ENCODE measurements at regions not wholly inside any gene's neighbourhood (a gene's known extent, or its start where the extent isn't known, plus 50 kb on each side); places are given as distances from the start of the nearest gene placed in this dataset.

DNA sequence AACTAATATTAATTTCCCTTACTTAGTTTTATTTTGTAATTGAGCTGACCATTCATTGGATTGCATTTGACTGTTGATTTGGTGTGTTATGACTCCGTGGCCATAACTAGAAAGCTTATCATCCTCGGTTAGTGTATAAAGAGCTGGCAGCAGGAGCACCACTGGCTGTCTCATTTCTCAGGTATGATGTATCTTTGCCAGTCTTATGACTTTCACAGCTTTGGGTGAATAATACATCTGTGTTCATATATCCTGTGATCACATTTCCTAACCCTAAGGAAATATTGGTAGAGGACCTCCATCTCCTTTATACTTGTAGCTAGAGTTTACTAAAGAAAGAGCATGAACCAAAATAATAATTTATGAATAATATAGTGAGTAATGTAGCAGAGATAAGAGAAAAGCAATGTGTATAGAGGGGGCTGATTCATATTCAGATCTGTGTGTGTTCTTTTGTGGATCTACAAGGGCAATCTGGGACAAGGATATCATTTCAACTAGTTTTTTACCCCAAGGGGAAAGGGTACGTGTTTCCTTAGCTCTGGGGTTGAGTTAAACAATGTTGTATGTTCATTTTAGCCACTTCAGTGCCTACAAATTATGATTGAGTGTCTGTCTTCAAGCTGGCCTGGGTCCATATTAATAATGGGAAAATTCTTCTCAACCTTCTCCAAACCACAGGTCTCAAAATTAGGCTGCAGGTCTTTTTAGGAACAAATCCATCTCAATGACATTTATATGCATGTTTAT, 901.7 kb downstream of the NTRK3 start:
- H3K36me3 ChIP-seq (ENCODE audit: control insufficient read depth in 1 of 2, insufficient read depth in 2 of 2, low read length in 2 of 2) = no peaks in the 10 kb centered on the region
- no peak overlapping the region for H3K4me3 ChIP-seq (replicated peaks in 1 of 2; ENCODE audit: low read depth in 1 of 2, low read length in 2 of 2)
- BruUV-seq (replicated peaks) = no TSS peak
- ChIA-PET POLR2A (no interaction called here), RAD21 (ENCODE audit: low non-redundant PET in 1 of 2, low total read pairs in 2 of 2, uncharacterized antibody in 2 of 2, unreplicated experiment in 2 of 2) (no interaction called here), CTCF (no interaction called here)
- H3K27me3 ChIP-seq (ENCODE audit: insufficient read depth, low read length) = no peaks in the 10 kb centered on the region
- no peak overlapping the region for H3K27ac ChIP-seq (ENCODE audit: low read depth, low read length)
- H3K4me1 ChIP-seq (ENCODE audit: control insufficient read depth in 1 of 2, insufficient read depth in 2 of 2, low read length in 2 of 2) = no peaks in the 10 kb centered on the region
- no peak overlapping the region for H3K9ac ChIP-seq (ENCODE audit: low read length)
- ATAC-seq (no peak), DNase-seq (ENCODE audit: low read depth, low spot score) (no peak)
- H4K20me1 ChIP-seq (ENCODE audit: insufficient read depth) = no peaks in the 10 kb centered on the region
- H3K9me3 ChIP-seq (ENCODE audit: control insufficient read depth in 1 of 2, insufficient read depth in 1 of 2, low read depth in 1 of 2, low read length in 2 of 2) = peaks cover 10 to 13% of the 10 kb centered on the region in 2 experiments; a peak in 2 of 4 replicates
- intact Hi-C loops (cut with micrococcal nuclease) = no loop called here
- no peaks in the 10 kb centered on the region for H3K9me2 ChIP-seq (ENCODE audit: insufficient read depth)
- no peak overlapping the region for H2AFZ ChIP-seq (ENCODE audit: low read depth, low read length, poor library complexity, severe bottlenecking)
- H3K79me2 ChIP-seq (ENCODE audit: insufficient read depth, low read length) = no peaks in the 10 kb centered on the region
- H3K4me2 ChIP-seq (ENCODE audit: low read length) = no peak overlapping the region
- TF ChIP-seq ZFX (IDR thresholded peaks at IDR 0.05) (no peak), EZH2 (IDR thresholded peaks at IDR 0.05) (no peak), TCF7L2 (IDR thresholded peaks at IDR 0.05; ENCODE audit: borderline replicate concordance, extremely low read depth, insufficient read depth, insufficient read length) (no peak)

DNA sequence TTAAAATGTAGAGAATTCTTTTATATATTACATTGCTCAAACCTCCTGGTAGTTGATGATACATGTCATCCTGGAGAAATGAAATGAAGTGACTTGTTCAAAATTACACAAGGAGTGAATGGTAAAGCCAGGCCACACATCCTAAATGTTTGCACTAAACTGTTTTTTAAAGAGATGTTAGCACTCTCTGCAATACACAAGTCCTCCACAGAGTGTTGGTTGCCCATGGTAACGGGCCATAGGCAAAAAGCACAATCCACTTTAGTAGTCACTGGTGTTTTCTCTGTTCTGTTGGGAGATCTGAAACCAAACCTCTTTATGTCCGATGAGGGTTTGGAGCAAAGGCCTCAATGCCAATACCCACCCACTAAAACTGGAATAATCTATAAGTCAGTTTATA, 907.4 kb downstream of the NTRK3 start:
- ChIA-PET POLR2A (no interaction called here), CTCF (no interaction called here), RAD21 (ENCODE audit: low non-redundant PET in 1 of 2, low total read pairs in 2 of 2, uncharacterized antibody in 2 of 2, unreplicated experiment in 2 of 2) (no interaction called here)
- Histone ChIP-seq H4K20me1 (ENCODE audit: insufficient read depth) (no peaks in the 10 kb centered on the region), H3K9me3 (ENCODE audit: control insufficient read depth in 1 of 2, insufficient read depth in 1 of 2, low read depth in 1 of 2, low read length in 2 of 2) (peaks cover 4 to 23% of the 10 kb centered on the region in 2 experiments; a peak in 2 of 4 replicates), H3K4me1 (ENCODE audit: control insufficient read depth in 1 of 2, insufficient read depth in 2 of 2, low read length in 2 of 2) (no peaks in the 10 kb centered on the region), H3K9ac (ENCODE audit: low read length) (no peak overlapping the region), H3K36me3 (ENCODE audit: control insufficient read depth in 1 of 2, insufficient read depth in 2 of 2, low read length in 2 of 2) (no peaks in the 10 kb centered on the region), H3K4me2 (ENCODE audit: low read length) (no peak overlapping the region), H2AFZ (ENCODE audit: low read depth, low read length, poor library complexity, severe bottlenecking) (no peak overlapping the region), H3K27ac (ENCODE audit: low read depth, low read length) (no peak overlapping the region), H3K79me2 (ENCODE audit: insufficient read depth, low read length) (no peaks in the 10 kb centered on the region), H3K4me3 (replicated peaks in 1 of 2; ENCODE audit: low read depth in 1 of 2, low read length in 2 of 2) (no peak overlapping the region), H3K27me3 (ENCODE audit: insufficient read depth, low read length) (no peaks in the 10 kb centered on the region), H3K9me2 (ENCODE audit: insufficient read depth) (no peaks in the 10 kb centered on the region)
- no peak for ATAC-seq
- intact Hi-C loops (cut with micrococcal nuclease) = no loop called here
- BruUV-seq (replicated peaks) = no TSS peak
- TF ChIP-seq, protein P1, sequence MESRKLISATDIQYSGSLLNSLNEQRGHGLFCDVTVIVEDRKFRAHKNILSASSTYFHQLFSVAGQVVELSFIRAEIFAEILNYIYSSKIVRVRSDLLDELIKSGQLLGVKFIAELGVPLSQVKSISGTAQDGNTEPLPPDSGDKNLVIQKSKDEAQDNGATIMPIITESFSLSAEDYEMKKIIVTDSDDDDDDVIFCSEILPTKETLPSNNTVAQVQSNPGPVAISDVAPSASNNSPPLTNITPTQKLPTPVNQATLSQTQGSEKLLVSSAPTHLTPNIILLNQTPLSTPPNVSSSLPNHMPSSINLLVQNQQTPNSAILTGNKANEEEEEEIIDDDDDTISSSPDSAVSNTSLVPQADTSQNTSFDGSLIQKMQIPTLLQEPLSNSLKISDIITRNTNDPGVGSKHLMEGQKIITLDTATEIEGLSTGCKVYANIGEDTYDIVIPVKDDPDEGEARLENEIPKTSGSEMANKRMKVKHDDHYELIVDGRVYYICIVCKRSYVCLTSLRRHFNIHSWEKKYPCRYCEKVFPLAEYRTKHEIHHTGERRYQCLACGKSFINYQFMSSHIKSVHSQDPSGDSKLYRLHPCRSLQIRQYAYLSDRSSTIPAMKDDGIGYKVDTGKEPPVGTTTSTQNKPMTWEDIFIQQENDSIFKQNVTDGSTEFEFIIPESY (IDR thresholded peaks at IDR 0.05; ENCODE audit: extremely low read depth, insufficient replicate concordance, low read length) = no peak
- TF ChIP-seq EZH2 (IDR thresholded peaks at IDR 0.05) (no peak), ZNF274 (IDR thresholded peaks at IDR 0.05; ENCODE audit: low read depth, low read length) (no peak), RAD21 (IDR thresholded peaks at IDR 0.05; ENCODE audit: low read depth) (no peak), SRF (IDR thresholded peaks at IDR 0.05; ENCODE audit: low read depth) (no peak), POLR2AphosphoS5 (IDR thresholded peaks at IDR 0.05; ENCODE audit: low read depth, low read length) (no peak), FOSL1 (IDR thresholded peaks at IDR 0.05; ENCODE audit: low read depth) (no peak), YY1 (IDR thresholded peaks at IDR 0.05; ENCODE audit: extremely low read depth, insufficient replicate concordance, low read depth, low read length) (no peak), JUND (IDR thresholded peaks at IDR 0.05) (no peak), TCF7L2 (IDR thresholded peaks at IDR 0.05; ENCODE audit: borderline replicate concordance, extremely low read depth, insufficient read depth, insufficient read length) (no peak)
- DNase-seq (ENCODE audit: low read depth, low spot score) = no peak
